NCI-H2227 (cell line): ENCODE measurements at regions not wholly inside any gene's neighbourhood (a gene's known extent, or its start where the extent isn't known, plus 50 kb on each side); places are given as distances from the start of the nearest gene placed in this dataset.
"Not testable (repeated sequence)": the region's sequence is repeated elsewhere in the genome, so short reads cannot be mapped to it uniquely, and the experiment has no call there.

Experiments
- DNase-seq: peaks from one replicate; lab custom pipeline; 2025; ENCODE audit not compliant: unreplicated experiment; lab: John Stamatoyannopoulos, UW

DNA sequence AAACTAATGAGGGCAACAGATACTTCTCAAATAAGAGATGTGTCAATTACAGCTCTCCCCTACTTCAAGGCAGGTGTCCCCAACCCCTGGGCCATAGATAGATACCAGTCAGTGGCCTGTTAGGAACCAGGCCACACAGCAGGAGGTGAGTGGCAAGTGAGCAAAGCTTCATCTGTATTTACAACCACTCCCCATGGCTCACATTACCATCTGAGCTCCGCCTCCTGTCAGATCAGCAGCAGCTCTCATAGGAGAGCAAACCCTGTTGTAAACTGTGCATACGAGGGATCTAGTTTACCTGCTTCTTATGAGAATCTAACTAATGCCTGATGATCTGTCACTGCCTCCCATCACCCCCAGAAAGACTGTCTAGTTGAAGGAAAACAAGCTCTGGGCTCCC, 422.1 kb downstream of the GJA1 start:
- no peak for DNase-seq

DNA sequence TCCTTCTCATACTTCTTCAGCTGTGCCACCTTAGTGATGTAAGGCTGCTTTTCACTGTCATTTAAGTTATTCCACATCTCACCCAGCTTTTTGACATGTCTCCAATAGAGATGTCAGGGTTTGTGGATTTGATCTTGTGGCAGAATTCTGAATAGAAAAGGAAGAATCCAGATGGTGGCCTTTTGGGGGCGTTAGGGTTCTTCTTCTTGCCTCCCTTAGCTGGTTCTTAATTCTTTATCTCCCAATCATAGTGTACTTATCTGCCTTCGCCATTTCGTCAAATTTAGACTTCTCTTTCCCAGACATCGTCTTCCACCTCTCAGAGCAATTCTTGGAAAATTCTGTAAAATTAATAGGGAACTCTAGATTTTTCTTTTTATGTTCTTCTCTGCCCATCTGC, 422.9 kb downstream of the GJA1 start:
- DNase-seq = no peak

DNA sequence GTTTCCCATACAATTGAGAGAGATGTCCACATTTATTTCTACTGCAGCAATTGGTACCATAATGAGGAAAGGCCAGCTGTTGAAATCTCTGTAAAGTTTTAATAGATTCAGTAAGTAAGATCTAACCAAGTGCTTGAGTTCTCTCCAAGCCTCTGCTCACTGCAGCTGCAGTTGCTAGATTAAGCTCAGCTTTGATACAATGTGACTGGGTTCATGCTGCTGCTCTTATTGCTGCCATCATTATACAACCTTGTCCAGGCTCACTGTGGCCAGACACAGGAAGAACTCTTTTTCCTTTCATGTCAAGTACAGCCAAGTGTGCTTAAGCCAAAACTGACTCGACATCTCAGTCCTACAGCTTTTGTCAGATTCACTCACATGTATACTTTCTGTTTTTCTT, 423.5 kb downstream of the GJA1 start:
- no peak for DNase-seq

DNA sequence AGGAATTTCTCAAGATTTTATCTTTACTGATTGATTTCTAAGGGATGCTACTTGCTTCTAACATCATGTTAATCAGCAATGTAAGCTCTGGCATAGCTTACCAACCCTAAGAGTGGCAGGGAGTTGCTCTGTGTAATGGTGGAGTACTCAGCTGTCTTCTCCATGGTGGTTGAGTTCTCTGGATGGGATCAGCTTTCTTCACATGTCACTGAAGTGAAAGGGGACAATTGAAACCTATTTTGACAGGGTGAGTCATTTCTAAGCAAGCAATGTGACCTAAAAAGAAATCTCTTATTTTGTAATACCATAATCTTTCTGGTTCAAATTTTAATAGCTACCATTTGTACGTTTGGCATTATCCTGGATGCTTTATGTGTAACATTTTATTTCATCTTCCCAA, 430.4 kb downstream of the GJA1 start:
- DNase-seq = no peak

DNA sequence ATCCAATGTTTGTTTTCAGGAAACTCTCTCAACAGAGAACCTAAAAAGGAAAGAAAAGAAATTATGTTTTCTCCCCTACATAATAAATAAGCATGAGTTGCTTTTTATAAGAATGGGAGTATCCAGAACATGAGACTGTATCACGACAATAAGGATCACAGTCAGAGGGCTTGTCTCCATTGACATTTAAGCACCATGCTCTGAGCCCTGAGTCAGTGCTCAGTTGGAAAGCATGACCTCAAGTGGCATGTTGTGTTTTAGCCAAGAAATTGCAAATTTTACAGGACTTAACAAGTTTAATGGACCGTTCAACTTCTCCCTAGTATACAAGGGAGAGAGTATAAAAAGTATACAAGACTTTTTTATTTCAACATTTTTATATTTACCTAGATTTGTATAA, 431.6 kb downstream of the GJA1 start:
- no peak for DNase-seq

DNA sequence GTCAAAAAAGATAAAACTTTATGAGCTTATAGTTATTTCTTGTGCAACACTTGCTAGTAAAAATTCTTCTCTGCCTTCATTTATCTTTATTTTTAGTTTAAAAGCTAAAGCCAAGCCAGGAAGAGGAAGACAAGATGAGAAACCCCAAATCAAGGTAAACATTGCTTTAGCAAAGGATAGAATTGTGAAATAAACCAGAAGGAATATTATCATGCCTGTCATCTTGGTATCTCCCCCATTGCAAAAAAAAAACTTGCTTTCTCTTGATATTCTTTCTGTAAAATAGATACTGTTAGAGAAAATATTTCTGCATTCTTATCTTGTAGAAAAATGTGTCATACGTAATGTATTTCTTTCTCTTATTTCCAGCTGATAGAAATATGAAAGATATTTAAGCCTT, 432.8 kb downstream of the GJA1 start:
- DNase-seq = no peak

DNA sequence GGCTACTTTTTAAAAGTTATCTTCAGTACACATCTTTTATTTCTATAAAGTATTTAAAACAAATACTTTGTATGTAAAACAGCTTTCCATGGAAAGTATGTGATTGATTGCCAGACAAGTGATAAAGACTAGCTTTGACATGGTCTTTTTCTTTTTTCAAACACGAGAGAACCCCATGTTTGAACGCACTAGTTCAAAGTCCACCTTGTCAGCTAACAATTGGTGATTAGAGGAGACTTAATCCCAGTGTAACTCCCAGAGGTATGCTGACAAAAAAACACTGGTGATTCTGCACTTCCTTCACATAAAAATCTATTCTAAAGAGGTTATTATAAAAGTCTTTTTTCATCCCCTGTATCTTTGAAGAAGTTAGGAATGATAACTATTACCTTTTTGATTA, 438.1 kb downstream of the GJA1 start:
- no peak for DNase-seq

DNA sequence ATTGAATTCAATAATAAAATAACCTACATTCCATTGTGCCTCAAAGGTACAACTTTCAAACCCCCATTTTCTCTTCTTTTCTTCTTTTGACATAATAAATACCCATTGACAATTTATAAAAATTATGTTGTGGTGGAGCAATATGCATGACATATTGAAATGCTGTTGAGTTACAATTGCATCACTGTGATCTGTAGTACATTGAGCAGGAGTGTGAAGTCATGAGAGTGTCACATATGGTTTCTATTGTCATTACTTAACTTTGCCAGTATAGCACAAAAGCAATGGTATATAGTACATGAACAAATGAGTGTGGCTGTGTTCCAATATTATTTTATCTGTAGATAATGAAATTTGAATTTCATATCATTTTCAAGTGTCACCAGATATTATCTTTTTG, 441.3 kb downstream of the GJA1 start:
- no peak for DNase-seq

DNA sequence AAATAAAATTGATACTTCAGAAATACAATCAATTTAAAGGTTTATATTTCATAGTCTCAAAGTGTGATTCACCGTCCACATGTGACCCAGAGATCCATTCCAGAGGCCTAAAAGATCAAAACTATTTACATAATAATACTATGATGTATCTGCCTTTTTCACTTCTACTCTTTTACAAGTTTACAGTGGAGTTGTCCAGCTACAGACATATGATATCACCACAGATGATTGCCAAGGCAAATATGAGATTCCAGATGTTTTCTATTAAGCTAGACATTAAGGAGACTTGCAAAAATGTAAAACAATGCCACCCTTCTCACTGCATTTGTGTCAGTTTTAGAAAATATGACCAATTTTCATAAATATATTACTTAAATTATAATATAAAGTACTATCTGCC, 443.7 kb downstream of the GJA1 start:
- no peak for DNase-seq

DNA sequence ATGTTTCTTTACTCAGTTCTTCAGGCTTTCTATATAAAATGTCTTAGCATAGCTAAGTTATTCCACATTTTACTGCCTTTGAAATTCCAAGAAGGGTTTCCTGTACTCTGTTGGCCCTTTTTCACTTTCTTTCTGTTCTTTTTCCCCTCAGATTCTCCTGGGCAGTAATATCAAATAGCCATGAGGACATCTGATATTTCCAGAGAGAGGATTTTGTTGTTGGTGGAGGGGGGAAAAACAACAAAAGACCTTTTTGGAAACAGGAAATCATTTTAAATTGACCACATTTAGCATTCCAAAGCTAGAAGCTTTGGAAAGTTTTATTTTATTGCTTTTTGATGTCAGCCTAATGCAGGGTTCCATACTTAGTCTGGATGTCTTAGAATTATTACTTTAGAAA, 445.4 kb downstream of the GJA1 start:
- DNase-seq = no peak

DNA sequence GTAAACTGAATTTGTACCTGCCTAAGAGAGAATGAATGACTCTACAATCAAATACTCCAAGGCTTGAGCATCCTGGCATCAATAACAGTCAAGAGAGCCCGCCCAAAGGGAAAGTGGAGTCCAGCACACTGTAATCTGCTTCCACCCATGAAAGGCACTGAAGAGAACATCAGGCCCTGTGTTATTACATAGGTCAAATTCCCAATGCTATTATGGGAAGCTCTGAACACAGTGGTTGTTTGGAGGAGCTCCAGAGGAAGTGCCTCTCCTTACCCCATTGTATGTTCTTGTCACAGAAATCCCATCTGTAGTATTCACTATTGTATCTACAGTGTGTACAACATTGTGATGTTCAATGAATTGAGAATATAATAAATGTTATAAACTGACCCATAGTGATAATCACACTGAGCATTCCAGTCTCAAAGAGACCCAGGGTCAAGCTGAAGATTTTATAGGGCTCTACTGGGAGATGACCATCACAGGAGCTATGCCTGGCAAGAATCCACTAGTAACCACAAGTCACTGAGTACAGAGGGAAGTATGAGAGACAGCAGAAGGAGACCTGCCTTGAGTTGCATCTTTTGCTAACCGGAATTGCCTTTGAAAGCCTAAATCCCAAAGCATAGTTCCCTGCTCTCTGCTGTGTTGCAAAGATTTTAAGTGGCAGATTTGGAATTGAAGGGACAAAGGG, 446.7 kb downstream of the GJA1 start:
- DNase-seq = no peak

DNA sequence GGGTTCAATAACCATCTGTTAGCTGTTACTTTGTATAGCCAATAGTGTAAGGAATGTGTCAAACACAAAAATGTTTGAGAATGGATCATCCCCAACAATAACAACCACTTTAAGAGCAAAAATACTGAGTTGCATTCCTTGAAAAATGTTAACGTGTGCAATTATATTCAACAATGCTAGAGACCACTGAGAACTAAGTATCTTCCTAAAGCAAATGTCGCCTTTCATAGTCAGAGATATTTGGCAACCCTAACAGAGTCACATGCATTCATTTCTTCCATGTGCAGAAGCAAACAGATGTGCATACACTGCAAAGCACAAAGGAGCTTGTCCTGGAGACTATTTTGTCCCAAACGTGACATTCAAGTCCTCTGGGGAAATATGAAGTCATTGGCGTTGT, 448.6 kb downstream of the GJA1 start:
- no peak for DNase-seq

DNA sequence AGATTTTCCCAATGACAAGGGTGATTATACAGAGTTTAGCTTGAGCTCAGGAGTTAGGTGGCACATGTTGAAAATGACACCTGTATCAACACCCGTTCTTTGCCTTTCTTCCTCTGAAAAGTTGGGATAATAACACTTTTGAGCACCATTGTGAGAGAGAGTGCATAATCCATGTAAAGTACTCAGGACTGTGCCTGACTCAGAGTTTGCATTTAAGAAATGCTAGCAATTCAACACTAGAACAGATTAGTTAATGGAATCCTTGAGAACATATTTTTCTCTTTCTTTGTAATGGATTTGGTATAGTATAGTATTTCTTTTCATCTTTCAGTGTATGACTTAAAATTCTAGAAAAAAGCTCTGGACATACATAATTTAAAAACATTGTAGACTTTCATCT, 449.2 kb downstream of the GJA1 start:
- DNase-seq = no peak

DNA sequence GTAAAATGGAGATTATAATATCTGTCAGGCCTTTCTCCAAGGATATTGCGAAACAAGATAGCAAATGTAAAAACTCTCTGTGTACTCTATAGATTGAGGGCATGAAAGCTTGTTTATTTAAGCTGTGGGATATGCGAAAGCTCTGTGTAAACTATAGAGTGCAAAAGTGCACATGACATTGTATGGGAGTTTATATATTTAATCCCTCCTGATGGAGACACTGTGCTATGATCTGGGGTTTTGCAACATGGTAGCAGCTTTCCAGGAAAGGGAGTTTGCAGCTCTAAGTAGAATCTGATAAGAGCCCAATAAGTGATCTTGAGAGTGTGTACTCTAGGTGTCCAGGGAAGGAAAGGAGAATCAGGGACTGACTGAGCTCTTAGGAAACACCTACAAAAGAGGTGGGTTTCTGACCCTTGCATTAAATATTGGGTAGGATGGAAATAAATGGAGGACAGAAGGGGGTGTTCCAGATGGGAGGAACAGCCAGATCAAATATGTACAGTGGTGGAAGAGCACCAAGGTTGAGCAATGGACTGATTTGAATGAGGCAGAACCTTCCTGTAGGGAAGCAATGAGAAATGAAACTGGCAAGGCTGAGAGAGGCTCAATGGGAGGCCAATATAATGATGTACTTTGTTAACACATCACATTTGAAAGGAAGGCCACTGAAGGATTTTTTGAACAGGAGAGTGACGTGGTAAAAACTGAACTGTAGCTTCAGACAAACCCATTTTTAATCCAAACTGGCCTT, 450.1 kb downstream of the GJA1 start:
- DNase-seq = no peak

DNA sequence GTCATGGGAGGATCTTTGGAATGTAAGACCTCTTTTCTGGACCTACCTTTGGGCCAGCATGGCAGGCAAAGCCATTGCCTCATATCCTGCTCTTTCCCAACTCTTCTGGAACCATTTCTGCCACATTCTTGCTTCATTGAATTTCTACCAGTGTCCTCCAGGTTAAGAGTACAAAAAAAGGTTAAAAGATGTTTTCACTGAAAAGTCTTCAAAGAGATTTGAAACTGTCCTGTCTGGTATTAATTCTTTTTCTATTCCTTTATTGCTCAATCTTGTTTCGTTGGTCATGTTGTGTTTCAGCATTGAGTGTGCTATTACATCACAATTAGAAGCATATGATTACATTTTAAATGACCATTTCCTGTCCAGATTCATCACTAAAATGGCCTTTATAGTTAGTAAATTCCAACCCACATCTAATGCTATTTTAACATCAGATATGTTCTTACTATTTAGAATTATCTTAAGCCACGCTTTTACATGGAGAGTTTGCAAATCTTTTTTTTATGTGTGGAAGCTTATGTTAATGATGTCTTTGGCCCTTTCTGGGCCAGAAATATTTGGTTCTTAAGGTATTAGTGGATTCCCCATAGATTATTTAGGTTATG, 450.9 kb downstream of the GJA1 start:
- no peak for DNase-seq

DNA sequence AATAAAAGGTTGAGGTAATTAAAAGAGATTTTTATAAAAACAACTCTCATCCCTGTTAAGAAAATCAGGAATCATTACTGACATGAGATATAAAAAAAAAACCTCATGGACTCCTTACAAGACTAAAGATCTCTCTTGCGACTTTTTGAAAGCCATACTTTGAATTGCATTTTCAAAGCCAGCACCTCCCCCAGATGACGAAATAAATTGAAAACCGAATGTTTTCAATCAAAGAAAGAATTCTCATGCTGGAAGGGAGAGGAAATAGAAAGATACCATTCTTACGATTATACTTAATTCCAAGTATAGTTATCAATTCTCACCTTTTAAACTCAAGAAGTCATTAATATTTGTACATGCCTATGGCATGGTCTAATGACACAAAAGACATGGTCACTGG, 452.3 kb downstream of the GJA1 start:
- no peak for DNase-seq

DNA sequence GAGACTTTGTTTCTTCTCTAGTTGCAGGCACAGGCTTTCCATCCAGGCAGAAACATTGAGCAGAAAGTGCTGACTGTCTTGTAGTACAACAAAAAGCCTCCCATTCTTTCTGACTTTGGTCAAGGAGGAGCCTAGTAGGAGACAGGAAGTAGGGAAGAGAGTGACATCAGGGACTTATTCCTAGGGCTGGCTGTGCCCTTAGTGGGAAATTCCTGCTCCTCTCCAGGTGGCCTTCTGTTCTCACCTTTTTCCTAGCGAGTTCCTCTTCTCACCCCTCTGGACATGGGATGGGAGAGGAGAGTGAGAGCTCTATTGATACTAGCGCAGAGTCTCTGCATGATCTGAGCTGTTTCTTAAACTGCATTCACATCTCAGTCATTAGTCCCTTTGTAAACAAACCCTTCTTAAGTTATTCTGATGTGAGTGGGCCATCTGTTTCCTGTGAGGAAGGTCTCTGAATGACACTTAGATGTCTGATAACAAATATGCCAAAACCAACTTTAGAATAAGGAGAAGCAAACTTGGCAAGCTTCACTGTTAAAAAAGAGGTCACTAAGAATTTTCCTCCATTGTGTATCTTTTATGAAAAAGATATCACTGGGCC, 455.0 kb downstream of the GJA1 start:
- DNase-seq = no peak

DNA sequence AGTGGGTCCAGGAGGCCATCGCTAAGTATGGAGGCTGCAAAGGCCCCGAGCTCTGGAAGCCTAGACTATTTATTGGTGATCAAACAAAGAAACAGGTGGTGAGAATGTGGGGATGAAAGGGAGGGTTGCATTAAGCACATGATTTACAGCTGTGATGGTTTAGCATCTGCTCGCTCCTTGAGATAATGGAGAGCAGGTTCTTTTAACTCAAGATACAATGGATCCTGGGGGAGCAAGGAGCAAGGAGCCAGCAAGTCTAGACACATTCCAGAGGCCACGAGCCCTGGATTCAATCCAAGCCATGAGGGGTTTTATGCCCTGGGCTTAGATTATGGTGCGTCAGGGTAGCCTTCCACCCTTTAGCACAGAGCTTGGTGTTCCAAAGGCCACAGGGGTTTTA, 460.3 kb downstream of the GJA1 start:
- not testable (repeated sequence) for DNase-seq

DNA sequence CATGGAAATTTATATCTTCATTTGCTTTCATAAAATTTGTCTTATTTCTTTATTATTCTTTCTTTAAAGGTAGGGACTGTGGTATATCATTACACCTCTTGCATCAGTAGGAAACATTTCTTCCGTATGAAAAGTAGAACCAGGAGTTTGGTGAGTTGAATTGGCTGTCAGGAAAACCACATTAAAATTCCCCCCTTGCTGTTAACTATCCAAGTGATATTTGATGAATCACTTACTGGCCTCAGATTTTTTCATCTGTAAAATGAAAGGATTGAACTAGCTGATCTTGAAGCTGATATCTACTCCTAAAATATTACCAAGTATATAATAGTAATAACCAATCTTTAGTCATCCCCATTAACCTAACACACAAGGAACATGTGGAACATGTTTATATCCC, 460.9 kb downstream of the GJA1 start:
- no peak for DNase-seq

DNA sequence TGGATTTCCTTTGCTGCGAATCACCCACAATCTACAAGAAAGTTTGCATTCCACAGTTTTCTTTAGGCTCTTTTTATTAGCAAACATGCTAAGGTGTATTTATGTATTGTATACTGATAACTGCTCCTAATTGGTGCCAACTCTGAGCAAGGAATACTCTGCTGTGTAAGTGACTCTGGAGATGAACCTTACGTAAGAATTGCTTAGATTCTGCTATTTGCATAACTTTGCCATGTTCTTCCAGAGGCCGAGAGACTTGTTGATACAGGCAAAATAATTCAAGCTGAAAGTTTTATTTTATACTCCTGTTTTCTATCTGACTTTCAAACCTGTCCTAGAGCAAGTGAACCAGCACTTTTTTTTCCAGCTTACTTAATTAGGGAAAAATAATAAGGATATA, 461.3 kb downstream of the GJA1 start:
- no peak for DNase-seq

DNA sequence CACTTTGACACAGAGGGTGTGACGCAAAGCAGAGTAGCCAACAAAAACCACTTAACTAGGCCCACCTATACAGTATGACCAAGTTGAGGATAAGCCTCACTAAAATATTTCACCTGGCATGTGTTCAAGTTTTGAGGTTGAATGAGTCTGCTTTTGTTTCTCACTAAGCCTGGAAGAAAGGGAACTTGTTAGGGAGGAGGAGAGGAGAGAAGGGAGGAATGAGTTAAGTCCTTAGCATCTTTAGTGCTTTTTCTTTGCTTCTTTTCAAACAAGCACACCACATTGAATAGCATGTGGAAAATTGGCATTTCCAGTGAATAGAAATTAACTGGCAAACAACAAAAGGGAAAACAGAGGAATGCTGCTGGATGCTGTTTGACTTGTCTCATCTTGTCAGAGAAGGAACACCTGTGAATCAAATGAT, 461.9 kb downstream of the GJA1 start:
- DNase-seq = no peak

DNA sequence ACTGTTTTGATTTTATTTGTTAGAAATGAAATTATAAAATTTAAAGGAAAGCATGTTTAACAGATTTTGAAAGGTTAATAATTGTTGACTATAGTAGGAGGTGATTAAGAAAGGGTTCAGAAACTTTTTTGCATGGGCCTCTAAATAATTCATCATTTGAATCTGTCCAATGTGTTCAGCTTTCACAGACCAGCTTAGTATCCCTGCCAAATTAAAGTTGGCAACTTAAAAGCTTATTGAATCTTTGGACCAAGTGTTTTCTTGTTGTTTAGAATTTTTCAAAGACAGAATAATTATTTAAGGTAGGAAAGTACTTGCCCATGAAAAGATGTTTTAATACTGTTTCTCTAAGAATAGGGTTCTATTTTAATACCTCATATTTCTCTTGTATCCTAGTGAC, 466.0 kb downstream of the GJA1 start:
- DNase-seq = no peak
